H9 (cell line): ENCODE measurements at regions not wholly inside any gene's neighbourhood (a gene's known extent, or its start where the extent isn't known, plus 50 kb on each side); places are given as distances from the start of the nearest gene placed in this dataset.

Experiments used
- DNase-seq: peaks from one replicate; pipeline ENCODE4 v3.0.0-alpha.2; 2017
- H2AFZ ChIP-seq: one replicate; pipeline ENCODE4 v1.6.1; 2013; ENCODE audit warnings: mild to moderate bottlenecking, low read length, control low read depth, moderate library complexity
- H2AK5ac ChIP-seq: 2 replicates; pipeline ENCODE4 v1.6.1; 2013; ENCODE audit warnings: low read length, control low read depth, mixed read lengths; ENCODE audit not compliant: insufficient read length
- H2BK120ac ChIP-seq: one replicate; pipeline ENCODE4 v1.6.1; 2013; ENCODE audit warnings: low read depth, mild to moderate bottlenecking, low read length, control low read depth, inconsistent platforms; ENCODE audit not compliant: poor library complexity, severe bottlenecking
- H2BK12ac ChIP-seq: 2 replicates; pipeline ENCODE4 v1.6.1; 2013; ENCODE audit warnings: low read length, control low read depth, mixed read lengths, low read depth; ENCODE audit not compliant: insufficient read length
- H2BK15ac ChIP-seq: 2 replicates; pipeline ENCODE4 v1.6.1; 2013; ENCODE audit warnings: low read depth, low read length, control low read depth
- H2BK20ac ChIP-seq: one replicate; pipeline ENCODE4 v1.6.1; 2013; ENCODE audit warnings: low read depth, mild to moderate bottlenecking, low read length, control low read depth, inconsistent platforms; ENCODE audit not compliant: poor library complexity, severe bottlenecking
- H2BK5ac ChIP-seq: 2 replicates; pipeline ENCODE4 v1.6.1; 2013; ENCODE audit warnings: low read length, control low read depth, mixed read lengths; ENCODE audit not compliant: insufficient read length
- H3K14ac ChIP-seq: 2 replicates; pipeline ENCODE4 v1.6.1; 2013; ENCODE audit warnings: low read length, control low read depth; ENCODE audit not compliant: insufficient read depth
- H3K18ac ChIP-seq: 2 replicates; pipeline ENCODE4 v1.6.1; 2013; ENCODE audit warnings: low read depth, mild to moderate bottlenecking, mixed read lengths, low read length, control low read depth; ENCODE audit not compliant: insufficient read length
- H3K23ac ChIP-seq: 2 replicates; pipeline ENCODE4 v1.6.1; 2013; ENCODE audit warnings: low read length, control low read depth, mixed read lengths, low read depth; ENCODE audit not compliant: insufficient read length
- H3K23me2 ChIP-seq: 2 replicates; pipeline ENCODE4 v1.6.1; 2013; ENCODE audit warnings: low read depth, mild to moderate bottlenecking, mixed read lengths, low read length, control low read depth; ENCODE audit not compliant: insufficient read length, poor library complexity, severe bottlenecking
- H3K27ac ChIP-seq: 2 replicates; pipeline ENCODE4 v1.5.1; 2013; ENCODE audit warnings: low read length, control low read depth, mixed read lengths, low read depth; ENCODE audit not compliant: insufficient read length
- H3K27me3 ChIP-seq: 2 replicates; pipeline ENCODE4 v1.6.1; 2013; ENCODE audit warnings: low read length, control low read depth, inconsistent platforms; ENCODE audit not compliant: insufficient read depth
- H3K4ac ChIP-seq: 2 replicates; pipeline ENCODE4 v1.6.1; 2013; ENCODE audit warnings: low read depth, mild to moderate bottlenecking, control low read depth, inconsistent platforms, low read length, moderate library complexity
- H3K4me1 ChIP-seq: 2 replicates; pipeline ENCODE4 v1.6.1; 2013; ENCODE audit warnings: low read length, control low read depth, inconsistent platforms; ENCODE audit not compliant: insufficient read depth
- H3K4me2 ChIP-seq: 2 replicates; pipeline ENCODE4 v1.6.1; 2013; ENCODE audit warnings: low read length, control low read depth, mixed read lengths; ENCODE audit not compliant: insufficient read length, insufficient read depth
- H3K56ac ChIP-seq: 2 replicates; pipeline ENCODE4 v1.6.1; 2013; ENCODE audit warnings: low read depth, mild to moderate bottlenecking, mixed read lengths, low read length, control low read depth; ENCODE audit not compliant: insufficient read length
- H3K79me1 ChIP-seq: 2 replicates; pipeline ENCODE4 v1.6.1; 2013; ENCODE audit warnings: low read depth, mild to moderate bottlenecking, moderate library complexity, low read length, control low read depth, inconsistent platforms; ENCODE audit not compliant: insufficient read depth, poor library complexity, severe bottlenecking
- H3K79me2 ChIP-seq: 2 replicates; pipeline ENCODE4 v1.6.1; 2013; ENCODE audit warnings: low read length, control low read depth, inconsistent platforms; ENCODE audit not compliant: insufficient read depth
- H3K9ac ChIP-seq: 2 replicates; pipeline ENCODE4 v1.6.1; 2013; ENCODE audit warnings: low read length, control low read depth, mixed read lengths; ENCODE audit not compliant: insufficient read length; ENCODE audit errors: extremely low read depth
- H3K9me3 ChIP-seq: one replicate; pipeline ENCODE4 v1.6.1; 2013; ENCODE audit warnings: low read depth, low read length, inconsistent platforms; ENCODE audit not compliant: control insufficient read depth
- H3T11ph ChIP-seq: one replicate; pipeline ENCODE4 v1.6.1; 2013; ENCODE audit warnings: mild to moderate bottlenecking, low read length, control low read depth, inconsistent platforms
- H4K20me1 ChIP-seq: one replicate; pipeline ENCODE4 v1.6.1; 2013; ENCODE audit not compliant: control insufficient read depth, insufficient read length, insufficient read depth
- H4K5ac ChIP-seq: 2 replicates; pipeline ENCODE4 v1.6.1; 2013; ENCODE audit warnings: low read depth, mild to moderate bottlenecking, mixed read lengths, low read length, control low read depth; ENCODE audit not compliant: insufficient read length
- H4K8ac ChIP-seq: replicated peaks from 2 replicates; pipeline ENCODE4 v1.6.1; 2013; ENCODE audit warnings: low read length, control low read depth, mixed read lengths, low read depth; ENCODE audit not compliant: insufficient read length
- H4K91ac ChIP-seq: 2 replicates; pipeline ENCODE4 v1.6.1; 2013; ENCODE audit warnings: low read depth, mild to moderate bottlenecking, moderate library complexity, mixed read lengths, low read length, control low read depth; ENCODE audit not compliant: insufficient read length
- H3K27ac Mint-ChIP-seq, 3 experiments: 2 replicates in 2 of 3; 3 replicates in 1 of 3; pipeline ENCODE4 v1.8.0; 2020 to 2021; ENCODE audit warnings: mixed read lengths in 3 of 3, mild to moderate bottlenecking in 1 of 3, moderate library complexity in 1 of 3
- H3K27me3 Mint-ChIP-seq: 2 replicates; pipeline ENCODE4 v1.8.0; 2021; ENCODE audit warnings: low read depth, mild to moderate bottlenecking, moderate library complexity, mixed read lengths
- H3K36me3 Mint-ChIP-seq, 3 experiments: 2 replicates in 2 of 3; 3 replicates in 1 of 3; pipeline ENCODE4 v1.8.0; 2020 to 2021; ENCODE audit warnings: low read depth in 3 of 3, mixed read lengths in 3 of 3; ENCODE audit not compliant: insufficient read depth in 1 of 3
- H3K4me1 Mint-ChIP-seq, 2 experiments: 2 replicates each; pipeline ENCODE4 v1.8.0; 2020; ENCODE audit warnings: mixed read lengths in 2 of 2
- H3K4me3 Mint-ChIP-seq, 2 experiments: 2 replicates in 1 of 2; 3 replicates in 1 of 2; pipeline ENCODE4 v1.8.0; 2020 to 2021; ENCODE audit warnings: mild to moderate bottlenecking in 2 of 2, mixed read lengths in 2 of 2, moderate library complexity in 1 of 2
- H3K9me3 Mint-ChIP-seq, 2 experiments: 2 replicates in 1 of 2; 3 replicates in 1 of 2; pipeline ENCODE4 v1.8.0; 2020; ENCODE audit warnings: mild to moderate bottlenecking in 2 of 2, mixed read lengths in 2 of 2, moderate library complexity in 1 of 2
- WGBS: extraction: QIAGEN DNeasy Blood & Tissue Kit; methylation state at CpG from one replicate; pipeline ENCODE4 v1.1.7; 2013; ENCODE audit warnings: missing lambda C conversion rate, low lambda C conversion rate, mixed read lengths; ENCODE audit not compliant: insufficient read length; ENCODE audit errors: extremely low coverage; 5-methylcytosine and 5-hydroxymethylcytosine counted together
- TF ChIP-seq, protein P1 (sequence below): fragments of 200-600 bp; sonication (generic); conservative IDR thresholded peaks from 3 replicates; pipeline ENCODE4 v1.8.0; 2021; ENCODE audit warnings: antibody characterized with exemption, mild to moderate bottlenecking

DNA sequence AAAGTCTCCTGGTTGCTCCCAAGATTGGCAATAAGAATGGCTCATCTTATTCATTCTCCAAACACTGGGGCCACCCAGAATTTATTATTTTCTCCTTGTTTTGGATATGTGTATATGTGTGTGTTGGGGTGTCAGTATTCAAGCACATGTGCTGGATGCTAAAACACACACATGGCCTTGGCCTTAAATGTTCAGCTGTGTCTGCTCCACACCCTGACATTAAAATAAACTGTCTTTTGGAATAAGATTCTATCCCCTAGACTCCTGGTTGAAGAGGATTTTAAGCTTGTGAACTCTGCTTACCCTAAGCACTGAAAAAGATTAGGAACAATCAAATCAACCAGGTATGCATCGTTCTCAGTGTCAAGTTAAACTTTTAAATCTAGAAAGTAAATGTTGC is 382.9 kb upstream of the MCTP2 start:
- H3K4me3 Mint-ChIP-seq: no peak overlapping the region
- no peaks in the 10 kb centered on the region for H4K20me1 ChIP-seq

More for the DNA sequence above, 382.9 kb upstream of the MCTP2 start:
- no CpG with 5 or more reads among the region's 1 CpG for WGBS
- H3K4me2 ChIP-seq: no peak overlapping the region
- no peak overlapping the region for H3T11ph ChIP-seq
- no peak overlapping the region for H2AFZ ChIP-seq
- Mint-ChIP-seq H3K36me3 (no peaks in the 10 kb centered on the region), H3K9me3 (no peaks in the 10 kb centered on the region), H3K27ac (no peak overlapping the region), H3K27me3 (no peaks in the 10 kb centered on the region), H3K4me1 (peaks cover 5 to 7% of the 10 kb centered on the region in 2 experiments; a peak in 3 of 4 replicates)
- H2AK5ac ChIP-seq: no peak overlapping the region
- H2BK120ac ChIP-seq: no peak overlapping the region
- H4K91ac ChIP-seq: no peak overlapping the region
- H3K27me3 ChIP-seq: no peaks in the 10 kb centered on the region
- H2BK5ac ChIP-seq: no peak overlapping the region
- no peaks in the 10 kb centered on the region for H3K79me1 ChIP-seq
- no peak for DNase-seq
- no peak overlapping the region for H3K18ac ChIP-seq
- H3K27ac ChIP-seq: no peak overlapping the region
- no peak overlapping the region for H2BK12ac ChIP-seq
- H3K9me3 ChIP-seq: no peaks in the 10 kb centered on the region
- H3K23me2 ChIP-seq: no peaks in the 10 kb centered on the region
- no peak overlapping the region for H3K9ac ChIP-seq
- H3K4ac ChIP-seq: no peak overlapping the region
- no peaks in the 10 kb centered on the region for H3K4me1 ChIP-seq
- H2BK20ac ChIP-seq: no peak overlapping the region
- TF ChIP-seq, protein P1, sequence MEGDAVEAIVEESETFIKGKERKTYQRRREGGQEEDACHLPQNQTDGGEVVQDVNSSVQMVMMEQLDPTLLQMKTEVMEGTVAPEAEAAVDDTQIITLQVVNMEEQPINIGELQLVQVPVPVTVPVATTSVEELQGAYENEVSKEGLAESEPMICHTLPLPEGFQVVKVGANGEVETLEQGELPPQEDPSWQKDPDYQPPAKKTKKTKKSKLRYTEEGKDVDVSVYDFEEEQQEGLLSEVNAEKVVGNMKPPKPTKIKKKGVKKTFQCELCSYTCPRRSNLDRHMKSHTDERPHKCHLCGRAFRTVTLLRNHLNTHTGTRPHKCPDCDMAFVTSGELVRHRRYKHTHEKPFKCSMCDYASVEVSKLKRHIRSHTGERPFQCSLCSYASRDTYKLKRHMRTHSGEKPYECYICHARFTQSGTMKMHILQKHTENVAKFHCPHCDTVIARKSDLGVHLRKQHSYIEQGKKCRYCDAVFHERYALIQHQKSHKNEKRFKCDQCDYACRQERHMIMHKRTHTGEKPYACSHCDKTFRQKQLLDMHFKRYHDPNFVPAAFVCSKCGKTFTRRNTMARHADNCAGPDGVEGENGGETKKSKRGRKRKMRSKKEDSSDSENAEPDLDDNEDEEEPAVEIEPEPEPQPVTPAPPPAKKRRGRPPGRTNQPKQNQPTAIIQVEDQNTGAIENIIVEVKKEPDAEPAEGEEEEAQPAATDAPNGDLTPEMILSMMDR: no peak
- no peak overlapping the region for H2BK15ac ChIP-seq
- no peak overlapping the region for H3K14ac ChIP-seq
- H4K8ac ChIP-seq: no peak overlapping the region
- no peak overlapping the region for H3K56ac ChIP-seq
- H3K23ac ChIP-seq: no peak overlapping the region
- no peaks in the 10 kb centered on the region for H3K79me2 ChIP-seq
- no peak overlapping the region for H4K5ac ChIP-seq
